ENCODE measurements at regions not wholly inside any gene's neighbourhood (a gene's known extent, or its start where the extent isn't known, plus 50 kb on each side); places are given as distances from the start of the nearest gene placed in this dataset.

- Mint-ChIP-seq H3K9me3 (ENCODE audit: low read depth) (peaks cover 7% of the 10 kb centered on the region), H3K27ac (no peak overlapping the region), H3K4me3 (ENCODE audit: low read depth) (no peak overlapping the region)
These were observed 114.9 kb downstream of the GLI2 start for GRCh38 chr2:120850551-120850950.

GRCh38 chr2:120851116-120851773, 115.6 kb downstream of the GLI2 start:
- Mint-ChIP-seq H3K4me1 (ENCODE audit: low read depth) (no peaks in the 10 kb centered on the region), H3K4me3 (ENCODE audit: low read depth) (no peak overlapping the region), H3K27ac (no peak overlapping the region), H3K36me3 (ENCODE audit: insufficient read depth) (no peaks in the 10 kb centered on the region), H3K9me3 (ENCODE audit: low read depth) (peaks cover 7% of the 10 kb centered on the region), H3K27me3 (peaks cover 74% of the 10 kb centered on the region)
- TF ChIP-seq, protein P1, sequence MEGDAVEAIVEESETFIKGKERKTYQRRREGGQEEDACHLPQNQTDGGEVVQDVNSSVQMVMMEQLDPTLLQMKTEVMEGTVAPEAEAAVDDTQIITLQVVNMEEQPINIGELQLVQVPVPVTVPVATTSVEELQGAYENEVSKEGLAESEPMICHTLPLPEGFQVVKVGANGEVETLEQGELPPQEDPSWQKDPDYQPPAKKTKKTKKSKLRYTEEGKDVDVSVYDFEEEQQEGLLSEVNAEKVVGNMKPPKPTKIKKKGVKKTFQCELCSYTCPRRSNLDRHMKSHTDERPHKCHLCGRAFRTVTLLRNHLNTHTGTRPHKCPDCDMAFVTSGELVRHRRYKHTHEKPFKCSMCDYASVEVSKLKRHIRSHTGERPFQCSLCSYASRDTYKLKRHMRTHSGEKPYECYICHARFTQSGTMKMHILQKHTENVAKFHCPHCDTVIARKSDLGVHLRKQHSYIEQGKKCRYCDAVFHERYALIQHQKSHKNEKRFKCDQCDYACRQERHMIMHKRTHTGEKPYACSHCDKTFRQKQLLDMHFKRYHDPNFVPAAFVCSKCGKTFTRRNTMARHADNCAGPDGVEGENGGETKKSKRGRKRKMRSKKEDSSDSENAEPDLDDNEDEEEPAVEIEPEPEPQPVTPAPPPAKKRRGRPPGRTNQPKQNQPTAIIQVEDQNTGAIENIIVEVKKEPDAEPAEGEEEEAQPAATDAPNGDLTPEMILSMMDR (IDR thresholded peaks at IDR 0.05; ENCODE audit: unreplicated experiment): no peak
- DNase-seq (ENCODE audit: low spot score, unreplicated experiment): no peak

More at GRCh38 chr2:120850551-120850950, 114.9 kb downstream of the GLI2 start:
- no peaks in the 10 kb centered on the region for H3K36me3 Mint-ChIP-seq (ENCODE audit: insufficient read depth)
- TF ChIP-seq, protein P1 (IDR thresholded peaks at IDR 0.05; ENCODE audit: unreplicated experiment): no peak
- no peaks in the 10 kb centered on the region for H3K4me1 Mint-ChIP-seq (ENCODE audit: low read depth)
- DNase-seq (ENCODE audit: low spot score, unreplicated experiment): no peak
- H3K27me3 Mint-ChIP-seq: peaks cover 72% of the 10 kb centered on the region

DNA sequence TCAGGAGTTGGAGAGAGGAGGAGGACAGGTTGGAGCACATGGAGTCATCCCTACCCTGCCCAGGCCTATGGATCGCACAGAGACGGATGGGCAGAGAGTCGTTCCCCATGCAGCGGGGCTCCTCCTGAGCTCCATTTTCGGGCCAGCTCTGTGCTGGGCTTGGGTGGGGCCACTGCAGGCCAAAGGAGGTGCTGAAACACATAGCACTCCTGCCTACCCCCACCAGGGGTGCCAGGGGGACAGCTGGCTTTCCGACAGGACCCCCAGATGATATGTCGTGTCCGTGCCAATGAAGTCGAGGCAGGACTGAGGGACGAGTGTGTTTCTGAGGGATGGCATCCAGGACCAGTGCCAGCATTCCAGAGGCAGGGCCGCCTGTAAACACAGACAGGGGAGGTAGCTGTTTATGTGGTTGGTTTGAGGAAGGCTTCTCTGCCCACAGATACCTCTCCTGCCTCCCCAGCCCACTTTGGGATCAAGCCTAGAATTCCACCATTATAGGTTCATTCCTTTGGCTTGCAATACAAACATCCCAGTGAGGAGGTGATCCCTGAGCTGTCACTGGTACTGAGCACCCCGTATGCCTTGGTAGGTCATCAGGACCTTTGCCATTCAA, 116.6 kb downstream of the GLI2 start:
- Mint-ChIP-seq H3K27me3 (peaks cover 70% of the 10 kb centered on the region), H3K9me3 (ENCODE audit: low read depth) (peaks cover 7% of the 10 kb centered on the region), H3K36me3 (ENCODE audit: insufficient read depth) (no peaks in the 10 kb centered on the region), H3K4me3 (ENCODE audit: low read depth) (no peak overlapping the region), H3K27ac (no peak overlapping the region), H3K4me1 (ENCODE audit: low read depth) (peaks cover 2% of the 10 kb centered on the region)
- TF ChIP-seq, protein P1 (IDR thresholded peaks at IDR 0.05; ENCODE audit: unreplicated experiment): no peak
- no peak for DNase-seq (ENCODE audit: low spot score, unreplicated experiment)

- no peak for DNase-seq (ENCODE audit: low spot score, unreplicated experiment)
- Mint-ChIP-seq H3K27ac (no peak overlapping the region), H3K36me3 (ENCODE audit: insufficient read depth) (no peaks in the 10 kb centered on the region), H3K4me1 (ENCODE audit: low read depth) (peaks cover 2% of the 10 kb centered on the region), H3K27me3 (peaks cover 74% of the 10 kb centered on the region), H3K9me3 (ENCODE audit: low read depth) (peaks cover 7% of the 10 kb centered on the region), H3K4me3 (ENCODE audit: low read depth) (no peak overlapping the region)
- TF ChIP-seq, protein P1 (IDR thresholded peaks at IDR 0.05; ENCODE audit: unreplicated experiment): no peak
These were observed 117.8 kb downstream of the GLI2 start for GRCh38 chr2:120853306-120854013.

- H3K9me3 Mint-ChIP-seq (ENCODE audit: low read depth): peaks cover 5% of the 10 kb centered on the region
- peaks cover 2% of the 10 kb centered on the region for H3K4me1 Mint-ChIP-seq (ENCODE audit: low read depth)
- no peaks in the 10 kb centered on the region for H3K36me3 Mint-ChIP-seq (ENCODE audit: insufficient read depth)
- DNase-seq (ENCODE audit: low spot score, unreplicated experiment): no peak
- TF ChIP-seq, protein P1 (IDR thresholded peaks at IDR 0.05; ENCODE audit: unreplicated experiment): no peak
- H3K27ac Mint-ChIP-seq: no peak overlapping the region
- peaks cover 73% of the 10 kb centered on the region for H3K27me3 Mint-ChIP-seq
- H3K4me3 Mint-ChIP-seq (ENCODE audit: low read depth): no peak overlapping the region
These were observed 118.4 kb downstream of the GLI2 start for GRCh38 chr2:120854014-120854620.
